GM12878 (cell line): ENCODE measurements at regions not wholly inside any gene's neighbourhood (a gene's known extent, or its start where the extent isn't known, plus 50 kb on each side); places are given as distances from the start of the nearest gene placed in this dataset.

Experiments used
- ATAC-seq: fragments of 200-7000 bp; cut with Tn5 transposase; 3 replicates; pipeline ENCODE4 v1.9.1; 2020; ENCODE audit warnings: mild to moderate bottlenecking, moderate library complexity
- BruUV-seq: library from RNA; stranded (reverse); fragments of 400-500 nt; replicated peaks from 2 replicates; lab custom pipeline; 2021; lab: Mats Ljungman, UMichigan
- CTCF ChIA-PET: fragments of 300-600 bp; sonication (Branson Sonifier 250); formaldehyde crosslinking; extraction: SDS; loops from one replicate; lab custom pipeline; 2021; ENCODE audit warnings: inconsistent platforms; lab: Yijun Ruan, JAX
- POLR2A ChIA-PET: fragments of 350-600 bp; formaldehyde crosslinking; extraction: SDS; loops from one replicate; lab custom pipeline; 2021; ENCODE audit warnings: inconsistent platforms; lab: Charles Lee
- RAD21 ChIA-PET: fragments of 300-600 bp; sonication (Branson Sonifier 250); formaldehyde crosslinking; loops from one replicate; lab custom pipeline; 2023; ENCODE audit warnings: antibody characterized with exemption; ENCODE audit not compliant: unreplicated experiment; lab: Charles Lee
- SMC1A ChIA-PET: fragments of 300-600 bp; sonication (Branson Sonifier 250); formaldehyde crosslinking; loops from one replicate; lab custom pipeline; 2023; ENCODE audit not compliant: unreplicated experiment, uncharacterized antibody; lab: Charles Lee
- DNase-seq: peaks from one replicate; pipeline ENCODE4 v3.0.0-alpha.2; 2011; ENCODE audit warnings: low read depth, low spot score
- FAIRE-seq: peaks from 3 replicates; lab custom pipeline; 2011; peaks lifted over from hg19 to GRCh38; lab: Jason Lieb, UNC
- H2AFZ ChIP-seq: 2 replicates; pipeline ENCODE4 v1.6.0; 2011; ENCODE audit warnings: low read depth, low read length, control low read depth; ENCODE audit not compliant: control insufficient read depth
- H3K27ac ChIP-seq: 2 replicates; pipeline ENCODE4 v1.5.1; 2011; ENCODE audit warnings: control low read depth; ENCODE audit not compliant: control insufficient read depth, insufficient read depth
- H3K27me3 ChIP-seq, 2 experiments: replicated peaks in 1 of 2; 2 replicates each; pipeline versions ENCODE4 v1.6.0 to v1.6.1; 2011; ENCODE audit warnings: low read length in 1 of 2; ENCODE audit not compliant: control insufficient read depth in 2 of 2, insufficient read depth in 2 of 2
- H3K36me3 ChIP-seq, 2 experiments: 2 replicates each; pipeline ENCODE4 v1.5.1; 2011; ENCODE audit warnings: low read length in 1 of 2; ENCODE audit not compliant: control insufficient read depth in 2 of 2, insufficient read depth in 2 of 2
- H3K4me1 ChIP-seq: 2 replicates; pipeline ENCODE4 v1.6.1; 2011; ENCODE audit warnings: mild to moderate bottlenecking, low read length, moderate library complexity, mixed read lengths; ENCODE audit not compliant: control insufficient read depth, insufficient read depth
- H3K4me2 ChIP-seq: 2 replicates; pipeline ENCODE4 v1.6.0; 2011; ENCODE audit warnings: control low read depth; ENCODE audit not compliant: control insufficient read depth, insufficient read depth
- H3K4me3 ChIP-seq: fragments of 200-600 bp; sonication (generic); 2 replicates; pipeline ENCODE4 v1.5.1; 2016
- H3K79me2 ChIP-seq: 2 replicates; pipeline ENCODE4 v1.6.0; 2011; ENCODE audit warnings: low read length; ENCODE audit not compliant: control insufficient read depth, insufficient read depth
- H3K9ac ChIP-seq: 2 replicates; pipeline ENCODE4 v1.8.0; 2011; ENCODE audit warnings: low read length, control low read depth, mixed read lengths; ENCODE audit not compliant: control insufficient read depth, insufficient read depth
- H3K9me3 ChIP-seq: replicated peaks from 3 replicates; pipeline ENCODE4 v1.5.1; 2011; ENCODE audit warnings: mild to moderate bottlenecking, low read length; ENCODE audit not compliant: control insufficient read depth, insufficient read depth
- H4K20me1 ChIP-seq: 2 replicates; pipeline ENCODE4 v1.6.0; 2011; ENCODE audit not compliant: control insufficient read depth, insufficient read depth
- CREM ChIP-seq: IDR thresholded peaks from 2 replicates; pipeline ENCODE4 v1.6.1; 2014; ENCODE audit warnings: antibody characterized with exemption, low read depth
- EP300 ChIP-seq, 2 experiments: fragments of 150-350 bp in 1 of 2; IDR thresholded peaks; 2 replicates each; pipeline ENCODE4 v1.6.1; 2011 to 2012; ENCODE audit warnings: low read depth in 2 of 2, low read length in 2 of 2, borderline replicate concordance in 1 of 2, improper control_type of control experiment in 1 of 2, inconsistent platforms in 1 of 2; ENCODE audit not compliant: control insufficient read depth in 1 of 2
- JUND ChIP-seq: IDR thresholded peaks from 2 replicates; pipeline ENCODE4 v1.6.1; 2012; ENCODE audit warnings: low read depth, mild to moderate bottlenecking, low read length, improper control_type of control experiment, moderate library complexity
- MYB ChIP-seq: fragments of 150-350 bp; IDR thresholded peaks from 2 replicates; pipeline ENCODE4 v1.6.1; 2014; ENCODE audit warnings: mild to moderate bottlenecking, low read depth, low read length, borderline replicate concordance
- TBL1XR1 ChIP-seq: IDR thresholded peaks from 2 replicates; pipeline ENCODE4 v1.6.1; 2012; ENCODE audit warnings: low read depth, low read length, improper control_type of control experiment
- USF2 ChIP-seq: IDR thresholded peaks from 2 replicates; pipeline ENCODE4 v1.6.1; 2011; ENCODE audit warnings: low read depth, low read length, improper control_type of control experiment, borderline replicate concordance
- WGBS: methylation state at CpG from one replicate; pipeline ENCODE4 v1.1.6; 2016; ENCODE audit warnings: low lambda C conversion rate; ENCODE audit not compliant: insufficient replicate concordance, insufficient coverage; ENCODE audit errors: missing lambda C conversion rate; 5-methylcytosine and 5-hydroxymethylcytosine counted together
- in situ Hi-C: fragments of 300-500 bp; cut with MboI; formaldehyde crosslinking; loops from 9 replicates; pipeline ENCODE4 v1.14.3; 2018; ENCODE audit warnings: mixed read lengths
- intact Hi-C: fragments of 100-400 bp; cut with micrococcal nuclease; formaldehyde crosslinking; loops from one replicate; pipeline ENCODE4 v1.14.2; 2022; ENCODE audit not compliant: unreplicated experiment
- TF ChIP-seq, protein P1 (sequence below): IDR thresholded peaks from 2 replicates; pipeline ENCODE4 v1.6.1; 2011; ENCODE audit warnings: borderline replicate concordance, low read depth, mild to moderate bottlenecking, moderate library complexity, mixed read lengths, low read length; ENCODE audit not compliant: insufficient read depth; ENCODE audit errors: extremely low read length

DNA sequence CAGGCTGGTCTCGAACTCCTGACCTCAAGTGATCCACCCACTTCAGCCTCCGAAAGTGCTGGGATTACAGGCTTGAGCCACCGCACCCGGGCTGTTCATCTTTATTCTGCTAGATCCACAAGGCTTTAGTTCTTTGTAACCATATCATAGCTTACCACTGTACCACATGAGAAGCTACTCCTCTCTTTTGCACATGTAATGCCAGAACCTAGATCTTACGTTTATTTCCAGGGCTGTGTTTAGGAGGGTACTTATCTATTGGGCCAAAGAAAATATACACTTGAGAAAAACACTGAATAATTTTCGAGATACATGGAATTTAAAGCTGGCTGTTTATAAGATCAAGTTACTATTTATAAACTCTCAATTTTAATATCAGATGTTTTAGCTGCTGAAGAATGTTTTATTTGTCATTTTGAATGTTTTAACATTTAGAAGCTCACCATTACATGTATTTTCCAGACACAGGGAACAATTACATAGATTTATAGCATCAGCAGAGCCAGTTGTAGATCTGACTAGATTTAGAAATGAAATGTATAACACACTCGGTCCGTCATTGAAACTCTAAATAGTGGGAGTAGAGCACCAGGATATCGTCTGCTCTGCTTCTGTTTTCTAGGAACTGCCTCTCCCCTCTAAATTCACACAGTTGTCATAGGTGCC, 155.3 kb upstream of the HAND2 start:
- SMC1A ChIA-PET, result no interaction called here
- no peak overlapping the region for H3K27ac ChIP-seq
- 19% methylated on average over 9 of the region's 9 CpGs for WGBS
- no peak overlapping the region for H3K9ac ChIP-seq
- intact Hi-C loops (no loop called here), in situ Hi-C loops (no loop called here)
- CTCF ChIA-PET, result no interaction called here
- TF ChIP-seq USF2 (no peak), TBL1XR1 (no peak), EP300 (IDR thresholded peaks at IDR 0.05; ENCODE audit: borderline replicate concordance in 1 of 2, control insufficient read depth in 1 of 2, low read depth in 2 of 2, low read length in 2 of 2) (no peak), MYB (no peak), JUND (no peak), CREM (no peak)
- TF ChIP-seq, protein P1, sequence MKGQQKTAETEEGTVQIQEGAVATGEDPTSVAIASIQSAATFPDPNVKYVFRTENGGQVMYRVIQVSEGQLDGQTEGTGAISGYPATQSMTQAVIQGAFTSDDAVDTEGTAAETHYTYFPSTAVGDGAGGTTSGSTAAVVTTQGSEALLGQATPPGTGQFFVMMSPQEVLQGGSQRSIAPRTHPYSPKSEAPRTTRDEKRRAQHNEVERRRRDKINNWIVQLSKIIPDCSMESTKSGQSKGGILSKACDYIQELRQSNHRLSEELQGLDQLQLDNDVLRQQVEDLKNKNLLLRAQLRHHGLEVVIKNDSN, result no peak
- POLR2A ChIA-PET, result interaction anchor here (0.6 kb wide), 1 partner anchor 913 kb away, joined by 3 read pairs; no protein-coding TSS in a partner anchor
- no peaks in the 10 kb centered on the region for H3K4me1 ChIP-seq
- no peaks in the 10 kb centered on the region for H3K9me3 ChIP-seq
- no peaks in the 10 kb centered on the region for H4K20me1 ChIP-seq
- H3K4me2 ChIP-seq, result no peak overlapping the region
- no peaks in the 10 kb centered on the region for H3K36me3 ChIP-seq
- no peak for ATAC-seq
- no peak overlapping the region for H2AFZ ChIP-seq
- no peak for DNase-seq
- H3K27me3 ChIP-seq, result no peaks in the 10 kb centered on the region
- no peaks in the 10 kb centered on the region for H3K79me2 ChIP-seq
- RAD21 ChIA-PET, result no interaction called here
- BruUV-seq, result no TSS peak
- no peak overlapping the region for H3K4me3 ChIP-seq
- FAIRE-seq, result no peak
